ENCODE measurements at regions not wholly inside any gene's neighbourhood (a gene's known extent, or its start where the extent isn't known, plus 50 kb on each side); places are given as distances from the start of the nearest gene placed in this dataset.
A peak's percentile ranks its signal among the peaks of the same experiment; 100 is the strongest.
"Not testable (repeated sequence)": the region's sequence is repeated elsewhere in the genome, so short reads cannot be mapped to it uniquely, and the experiment has no call there.

GRCh38 chr5:92309336-92309991 lies 926.3 kb upstream of the ARRDC3 start:
- peak; percentile 25 for TF ChIP-seq CTCF (IDR thresholded peaks at IDR 0.05; ENCODE audit: low read depth, low read length, missing control alignments)
- peak; percentile 34 for DNase-seq (ENCODE audit: low read depth)
- in situ Hi-C loops (cut with HindIII; ENCODE audit: low sequenced_read_pairs): no loop called here

GRCh38 chr5:92308679-92309078 lies 925.6 kb upstream of the ARRDC3 start:
- in situ Hi-C loops (cut with HindIII; ENCODE audit: low sequenced_read_pairs): no loop called here
- no peak for TF ChIP-seq CTCF (IDR thresholded peaks at IDR 0.05; ENCODE audit: low read depth, low read length, missing control alignments)
- no peak for DNase-seq (ENCODE audit: low read depth)
- no peak overlapping the region for H3K4me3 ChIP-seq (ENCODE audit: low read depth, low read length)

More at GRCh38 chr5:92309336-92309991, 926.3 kb upstream of the ARRDC3 start:
- no peak overlapping the region for H3K4me3 ChIP-seq (ENCODE audit: low read depth, low read length)

GRCh38 chr5:92302356-92302755 lies 919.2 kb upstream of the ARRDC3 start:
- DNase-seq (ENCODE audit: low read depth); H3K4me3 ChIP-seq (ENCODE audit: low read depth, low read length); in situ Hi-C loops (cut with HindIII; ENCODE audit: low sequenced_read_pairs): not testable (repeated sequence)

GRCh38 chr5:92283521-92283920 lies 900.4 kb upstream of the ARRDC3 start:
- no peak for TF ChIP-seq CTCF (IDR thresholded peaks at IDR 0.05; ENCODE audit: low read depth, low read length, missing control alignments)

GRCh38 chr5:92271750-92272149 lies 888.6 kb upstream of the ARRDC3 start:
- DNase-seq (ENCODE audit: low read depth); H3K4me3 ChIP-seq (ENCODE audit: low read depth, low read length); in situ Hi-C loops (cut with HindIII; ENCODE audit: low sequenced_read_pairs): not testable (repeated sequence)

More at GRCh38 chr5:92283521-92283920, 900.4 kb upstream of the ARRDC3 start:
- in situ Hi-C loops (cut with HindIII; ENCODE audit: low sequenced_read_pairs): no loop called here
- H3K4me3 ChIP-seq (ENCODE audit: low read depth, low read length): no peak overlapping the region
- DNase-seq (ENCODE audit: low read depth): no peak

GRCh38 chr5:92268343-92268742 lies 885.2 kb upstream of the ARRDC3 start:
- no peak for TF ChIP-seq CTCF (IDR thresholded peaks at IDR 0.05; ENCODE audit: low read depth, low read length, missing control alignments)
- no peak overlapping the region for H3K4me3 ChIP-seq (ENCODE audit: low read depth, low read length)
- in situ Hi-C loops (cut with HindIII; ENCODE audit: low sequenced_read_pairs): no loop called here
- DNase-seq (ENCODE audit: low read depth): no peak

- no peak overlapping the region for H3K4me3 ChIP-seq (ENCODE audit: low read depth, low read length)
- DNase-seq (ENCODE audit: low read depth): no peak
- in situ Hi-C loops (cut with HindIII; ENCODE audit: low sequenced_read_pairs): no loop called here
- no peak for TF ChIP-seq CTCF (IDR thresholded peaks at IDR 0.05; ENCODE audit: low read depth, low read length, missing control alignments)
Measured at GRCh38 chr5:92267830-92268229, 884.7 kb upstream of the ARRDC3 start.

- no peak for TF ChIP-seq CTCF (IDR thresholded peaks at IDR 0.05; ENCODE audit: low read depth, low read length, missing control alignments)
- no peak overlapping the region for H3K4me3 ChIP-seq (ENCODE audit: low read depth, low read length)
- in situ Hi-C loops (cut with HindIII; ENCODE audit: low sequenced_read_pairs): no loop called here
- DNase-seq (ENCODE audit: low read depth): no peak
Measured at GRCh38 chr5:92265804-92266203, 882.7 kb upstream of the ARRDC3 start.

- DNase-seq (ENCODE audit: low read depth); in situ Hi-C loops (cut with HindIII; ENCODE audit: low sequenced_read_pairs); H3K4me3 ChIP-seq (ENCODE audit: low read depth, low read length): not testable (repeated sequence)
Measured at GRCh38 chr5:92255605-92256004, 872.5 kb upstream of the ARRDC3 start.

Measured in astrocyte of the cerebellum (primary cell).